ENCODE measurements at regions not wholly inside any gene's neighbourhood (a gene's known extent, or its start where the extent isn't known, plus 50 kb on each side); places are given as distances from the start of the nearest gene placed in this dataset.

DNA sequence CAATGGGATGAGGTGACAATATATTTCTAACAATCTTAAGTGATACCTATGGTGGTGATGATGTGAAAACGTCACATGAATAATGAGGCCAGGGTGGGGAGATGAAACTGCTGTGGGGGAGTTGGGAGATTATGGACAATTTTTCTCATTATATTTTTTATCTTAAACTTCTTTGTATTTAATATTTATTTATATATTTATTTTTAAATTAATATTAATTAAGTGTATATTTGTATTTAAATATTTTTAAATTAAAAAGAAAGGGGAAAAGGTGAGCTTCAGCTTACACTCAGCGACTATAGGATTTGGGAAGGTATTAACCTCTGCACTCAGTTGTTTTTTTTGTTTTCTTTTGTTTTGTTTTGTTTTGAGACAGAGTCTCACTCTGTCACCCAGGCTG lies 158.7 kb downstream of the PSMG1 start:
- TF ChIP-seq CTCF (IDR thresholded peaks at IDR 0.05; ENCODE audit: low read length) (no peak), EZH2phosphoT487 (IDR thresholded peaks at IDR 0.05; ENCODE audit: low read length) (no peak), EZH2 (optimal IDR thresholded peaks at IDR 0.05; ENCODE audit: low read depth, low read length) (no peak)

Data from MM.1S (cell line).